ENCODE measurements at regions not wholly inside any gene's neighbourhood (a gene's known extent, or its start where the extent isn't known, plus 50 kb on each side); places are given as distances from the start of the nearest gene placed in this dataset.

DNA sequence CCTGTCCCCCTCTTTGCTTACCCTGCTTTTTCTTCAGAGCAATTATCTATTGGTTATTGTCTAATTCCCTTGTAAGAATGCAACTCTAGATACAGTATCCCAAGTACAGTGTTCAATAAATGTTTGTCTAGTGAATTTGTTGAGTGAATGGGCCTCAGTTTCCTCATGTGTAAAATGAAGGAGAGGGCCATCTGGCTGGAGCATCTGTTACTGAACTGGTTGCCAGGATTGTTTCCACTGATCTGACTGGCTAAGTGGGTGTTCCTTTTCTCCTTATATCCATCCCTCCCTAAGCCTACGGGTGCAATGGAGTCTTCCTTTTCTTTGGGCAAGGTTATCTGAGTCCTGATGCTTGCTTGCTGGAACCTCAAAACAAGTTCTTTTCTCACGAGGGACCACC lies 185.2 kb upstream of the RPS6KA3 start:
- H3K4me3 ChIP-seq = no peak overlapping the region
- H3K36me3 ChIP-seq (replicated peaks) = no peaks in the 10 kb centered on the region
- H3K9me3 ChIP-seq = no peaks in the 10 kb centered on the region
- no peak for DNase-seq (ENCODE audit: low spot score in 2 of 2)
- in situ Hi-C loops (cut with MboI; ENCODE audit: low sequenced_read_pairs) = no loop called here
- no peaks in the 10 kb centered on the region; the same call in 1 of the 2 replicates for H3K27me3 ChIP-seq (ENCODE audit: low read depth)
- H3K4me1 ChIP-seq = no peaks in the 10 kb centered on the region

DNA sequence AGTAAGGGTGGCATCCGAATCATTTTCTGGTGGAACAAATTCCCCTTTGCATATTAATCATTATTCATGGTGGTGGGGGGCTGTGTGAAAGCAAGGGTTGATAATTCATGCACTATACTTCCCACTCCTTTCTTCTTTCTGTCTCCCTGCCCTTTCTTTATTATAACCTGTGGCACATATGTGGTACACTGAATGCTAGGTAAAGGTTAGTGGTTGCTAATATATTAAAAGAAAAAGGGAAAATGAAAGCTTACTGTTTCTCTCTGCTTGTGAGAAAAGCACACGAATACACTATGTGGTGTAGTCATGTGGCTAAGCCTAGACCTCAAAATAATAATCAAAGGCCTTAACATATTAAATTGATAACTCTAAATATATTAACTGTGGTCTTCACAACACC lies 178.4 kb upstream of the RPS6KA3 start:
- Histone ChIP-seq H3K4me3 (no peak overlapping the region), H3K9me3 (no peaks in the 10 kb centered on the region), H3K27me3 (ENCODE audit: low read depth) (no peaks in the 10 kb centered on the region; the same call in 1 of the 2 replicates), H3K4me1 (no peaks in the 10 kb centered on the region), H3K36me3 (replicated peaks) (no peaks in the 10 kb centered on the region)
- DNase-seq (ENCODE audit: low spot score in 2 of 2) = no peak
- in situ Hi-C loops (cut with MboI; ENCODE audit: low sequenced_read_pairs) = loop anchor here (10.0 kb wide), 1 partner anchor 190 kb away; no protein-coding TSS in a partner anchor

DNA sequence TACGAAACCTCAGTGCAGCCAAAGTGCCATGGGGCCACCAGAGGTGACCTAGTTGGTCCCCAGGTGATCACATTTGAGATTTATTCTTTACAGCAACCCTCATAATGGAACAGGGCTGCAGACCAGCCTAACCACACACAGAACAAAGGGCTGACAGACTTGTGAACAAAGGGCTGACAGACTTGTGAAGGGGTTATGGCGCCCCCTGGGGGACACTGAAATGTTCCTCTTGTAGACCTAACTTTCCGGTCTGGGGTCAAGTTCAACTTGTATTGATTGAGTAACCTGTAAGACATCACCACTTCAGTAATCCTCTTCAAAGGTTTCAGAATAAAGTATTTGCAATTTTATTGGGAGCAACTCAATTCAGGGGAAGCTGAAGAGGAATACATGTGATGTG lies 175.9 kb upstream of the RPS6KA3 start:
- no peaks in the 10 kb centered on the region for H3K36me3 ChIP-seq (replicated peaks)
- H3K4me1 ChIP-seq = no peaks in the 10 kb centered on the region
- peak; percentile 73 to 93 for DNase-seq (ENCODE audit: low spot score in 2 of 2)
- H3K27me3 ChIP-seq (ENCODE audit: low read depth) = no peaks in the 10 kb centered on the region
- no peaks in the 10 kb centered on the region for H3K9me3 ChIP-seq
- no peak overlapping the region for H3K4me3 ChIP-seq
- in situ Hi-C loops (cut with MboI; ENCODE audit: low sequenced_read_pairs) = loop anchor here (10.0 kb wide), 1 partner anchor 188 kb away; no protein-coding TSS in a partner anchor

DNA sequence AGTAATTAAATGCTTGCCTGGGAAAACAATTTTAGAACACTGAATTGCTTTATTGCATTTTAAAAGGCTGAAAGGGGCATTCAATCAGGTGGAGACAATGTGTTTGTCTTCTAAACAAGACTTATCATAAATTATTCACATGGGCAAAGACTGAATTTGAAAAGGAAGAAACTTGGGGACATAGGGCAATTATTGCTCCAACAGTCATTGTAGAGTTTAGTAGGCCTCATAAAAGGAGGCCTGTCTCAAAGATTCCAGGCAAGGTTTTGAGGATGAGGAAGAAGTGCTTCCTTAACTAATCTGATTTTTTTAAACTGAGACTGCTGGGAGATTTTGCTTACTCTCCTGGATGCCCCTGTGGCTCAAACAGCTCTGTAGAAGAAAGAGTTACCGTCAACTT lies 174.4 kb upstream of the RPS6KA3 start:
- no peak overlapping the region for H3K4me3 ChIP-seq
- in situ Hi-C loops (cut with MboI; ENCODE audit: low sequenced_read_pairs) = loop anchor here (10.0 kb wide), 1 partner anchor 186 kb away; no protein-coding TSS in a partner anchor
- H3K36me3 ChIP-seq (replicated peaks) = no peaks in the 10 kb centered on the region
- no peaks in the 10 kb centered on the region for H3K9me3 ChIP-seq
- no peaks in the 10 kb centered on the region for H3K27me3 ChIP-seq (ENCODE audit: low read depth)
- H3K4me1 ChIP-seq = no peaks in the 10 kb centered on the region
- no peak for DNase-seq (ENCODE audit: low spot score in 2 of 2)

DNA sequence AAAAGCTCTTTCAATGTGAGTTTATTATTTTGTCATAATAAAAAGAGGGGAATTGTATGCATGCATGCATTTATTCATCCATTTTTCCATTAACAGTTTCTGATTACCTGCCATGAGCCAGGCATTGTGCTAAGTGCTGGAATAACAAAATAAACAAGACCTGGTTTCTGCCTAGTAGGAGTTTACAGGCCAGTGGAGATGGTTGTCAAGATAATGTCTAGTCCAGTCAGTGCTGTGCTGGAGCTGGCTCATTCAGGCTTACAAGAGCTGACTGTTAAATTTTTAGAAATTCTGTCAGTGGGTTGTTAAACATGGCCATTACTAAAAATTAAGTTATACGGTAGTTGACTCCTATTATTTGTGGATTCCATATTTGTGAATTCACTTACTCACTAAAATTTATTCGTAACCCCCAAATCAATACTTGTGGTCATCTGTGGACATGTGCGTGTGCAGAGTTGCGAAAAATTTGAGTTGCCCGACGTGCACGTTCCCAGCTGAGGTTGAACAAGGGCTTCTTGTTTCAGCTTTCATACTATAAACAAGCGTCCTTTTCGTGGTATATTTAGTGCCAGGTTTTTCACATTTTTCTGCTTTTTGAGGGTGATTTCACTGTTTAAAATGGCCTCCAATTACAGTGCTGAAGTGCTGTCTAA lies 172.3 kb upstream of the RPS6KA3 start:
- Histone ChIP-seq H3K9me3 (no peaks in the 10 kb centered on the region), H3K27me3 (ENCODE audit: low read depth) (no peaks in the 10 kb centered on the region), H3K4me3 (no peak overlapping the region), H3K36me3 (replicated peaks) (no peaks in the 10 kb centered on the region), H3K4me1 (no peaks in the 10 kb centered on the region)
- in situ Hi-C loops (cut with MboI; ENCODE audit: low sequenced_read_pairs) = no loop called here
- DNase-seq (ENCODE audit: low spot score in 2 of 2) = no peak

DNA sequence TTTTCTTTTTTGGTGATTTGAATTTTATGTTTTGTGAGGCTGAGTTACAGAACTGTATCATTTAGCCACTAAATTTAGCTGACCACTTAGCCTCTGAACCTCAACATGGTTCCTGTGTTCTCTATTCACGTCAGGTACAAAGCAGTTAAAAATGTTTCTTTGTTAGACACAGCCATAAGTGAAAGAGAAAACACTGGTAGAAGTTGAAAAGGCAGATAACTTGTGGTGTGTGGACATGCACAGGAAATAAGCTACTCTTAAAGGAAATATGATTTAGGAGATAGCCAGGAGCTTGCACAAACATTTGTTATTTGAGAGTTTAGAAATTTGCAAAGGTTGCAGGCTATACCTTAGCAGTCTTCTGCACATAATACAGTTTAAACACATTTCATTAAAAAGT lies 171.0 kb upstream of the RPS6KA3 start:
- Histone ChIP-seq H3K4me1 (no peaks in the 10 kb centered on the region), H3K27me3 (ENCODE audit: low read depth) (no peaks in the 10 kb centered on the region), H3K36me3 (replicated peaks) (no peaks in the 10 kb centered on the region), H3K4me3 (no peak overlapping the region), H3K9me3 (no peaks in the 10 kb centered on the region)
- no peak for DNase-seq (ENCODE audit: low spot score in 2 of 2)
- in situ Hi-C loops (cut with MboI; ENCODE audit: low sequenced_read_pairs) = no loop called here

DNA sequence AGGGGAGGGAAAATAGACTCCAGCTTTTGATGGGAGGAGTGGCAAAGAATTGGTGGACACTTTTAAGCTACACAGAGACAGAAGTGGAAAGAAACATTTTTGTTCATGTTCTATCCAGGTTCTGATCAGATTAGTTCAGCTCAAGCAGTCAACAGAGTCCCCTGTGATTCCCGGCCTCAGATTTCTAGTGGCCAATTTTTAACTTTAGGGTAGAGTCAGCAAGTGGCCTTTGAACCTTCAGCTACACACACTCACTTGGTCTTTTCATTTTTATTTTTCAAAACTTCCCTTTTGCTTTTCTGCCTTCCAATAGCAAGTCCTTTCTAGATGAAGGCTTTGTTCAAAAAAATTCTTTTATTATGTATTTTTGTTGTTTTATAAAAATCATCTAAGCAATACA lies 169.2 kb upstream of the RPS6KA3 start:
- Histone ChIP-seq H3K27me3 (ENCODE audit: low read depth) (no peaks in the 10 kb centered on the region), H3K4me1 (no peaks in the 10 kb centered on the region), H3K4me3 (no peak overlapping the region), H3K9me3 (no peaks in the 10 kb centered on the region), H3K36me3 (replicated peaks) (no peaks in the 10 kb centered on the region)
- no peak for DNase-seq (ENCODE audit: low spot score in 2 of 2)
- in situ Hi-C loops (cut with MboI; ENCODE audit: low sequenced_read_pairs) = no loop called here

DNA sequence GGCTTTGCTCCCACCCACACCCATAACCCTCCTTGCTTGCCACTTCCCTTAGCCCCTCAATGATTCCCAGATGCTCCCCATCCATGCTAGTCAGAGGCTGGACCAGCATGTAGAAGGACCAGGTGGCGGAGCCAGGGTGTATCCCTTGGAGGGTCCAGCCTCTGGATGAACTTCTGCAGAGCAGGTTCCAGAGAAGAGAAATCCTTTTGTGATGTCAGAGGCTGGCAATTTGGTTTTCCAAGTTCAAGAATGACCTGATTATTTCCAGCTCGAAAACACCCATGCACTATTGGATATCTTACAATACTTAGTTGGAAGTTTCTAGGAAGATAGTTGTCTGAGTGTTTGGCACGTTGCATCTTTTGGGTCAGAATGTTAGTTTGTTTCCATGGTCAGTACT lies 168.3 kb upstream of the RPS6KA3 start:
- H3K27me3 ChIP-seq (ENCODE audit: low read depth) = no peaks in the 10 kb centered on the region
- no peaks in the 10 kb centered on the region for H3K9me3 ChIP-seq
- in situ Hi-C loops (cut with MboI; ENCODE audit: low sequenced_read_pairs) = no loop called here
- no peaks in the 10 kb centered on the region for H3K36me3 ChIP-seq (replicated peaks)
- H3K4me3 ChIP-seq = no peak overlapping the region
- no peak for DNase-seq (ENCODE audit: low spot score in 2 of 2)
- no peaks in the 10 kb centered on the region for H3K4me1 ChIP-seq

DNA sequence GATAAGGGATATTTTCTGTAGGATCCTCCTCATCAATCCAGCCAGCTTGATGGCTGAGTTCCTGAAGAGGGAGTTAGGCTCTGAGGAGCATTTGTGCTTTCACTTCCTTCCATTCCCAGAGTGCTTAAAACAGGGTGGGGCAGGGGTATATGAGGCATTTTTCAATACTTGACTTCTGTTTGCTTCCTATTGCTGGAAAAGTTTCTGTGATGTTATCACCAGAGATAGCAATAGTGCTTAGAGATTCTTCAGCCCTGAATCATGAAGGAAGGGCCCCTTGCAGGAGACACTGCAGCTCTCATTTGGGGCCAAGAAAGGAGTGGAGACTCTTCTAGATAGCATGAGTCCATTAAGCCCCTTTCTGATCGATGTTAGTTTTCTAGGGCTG lies 166.7 kb upstream of the RPS6KA3 start:
- in situ Hi-C loops (cut with MboI; ENCODE audit: low sequenced_read_pairs) = no loop called here
- no peak overlapping the region for H3K4me3 ChIP-seq
- H3K4me1 ChIP-seq = no peaks in the 10 kb centered on the region
- H3K27me3 ChIP-seq (ENCODE audit: low read depth) = no peaks in the 10 kb centered on the region
- H3K36me3 ChIP-seq (replicated peaks) = no peaks in the 10 kb centered on the region
- no peak for DNase-seq (ENCODE audit: low spot score in 2 of 2)
- no peaks in the 10 kb centered on the region for H3K9me3 ChIP-seq

DNA sequence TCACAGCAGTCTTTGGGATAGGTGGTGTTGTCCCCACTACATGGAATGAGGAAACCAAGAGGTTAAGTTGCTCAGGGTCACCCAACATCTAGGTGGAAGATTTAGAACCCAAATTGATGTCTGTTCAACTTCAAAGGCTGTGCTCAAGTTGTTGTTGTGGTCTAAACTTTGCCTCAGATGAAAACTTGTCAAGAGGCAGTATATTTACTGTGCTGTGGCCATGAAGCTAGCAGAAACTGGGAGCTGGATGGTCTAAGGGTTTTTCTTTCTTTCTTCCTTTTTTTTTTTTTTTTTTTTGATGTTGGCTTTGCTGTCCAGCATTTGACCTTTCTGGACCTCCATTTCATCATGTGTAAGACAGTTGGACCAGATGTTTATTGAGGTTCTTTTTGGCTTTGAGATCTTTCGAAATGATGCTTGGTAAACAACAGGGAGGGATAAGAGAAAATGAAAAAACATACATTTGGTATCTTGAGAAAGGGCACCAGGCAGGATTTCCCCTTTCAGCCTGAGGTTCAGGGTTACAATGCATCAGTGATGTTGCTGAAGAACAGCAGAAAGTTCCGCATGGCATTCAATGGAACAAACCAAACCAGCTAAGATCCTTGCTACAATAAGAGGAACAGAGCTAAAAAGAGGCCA lies 166.2 kb upstream of the RPS6KA3 start:
- no peak for DNase-seq (ENCODE audit: low spot score in 2 of 2)
- no peak overlapping the region for H3K4me3 ChIP-seq
- no peaks in the 10 kb centered on the region for H3K9me3 ChIP-seq
- H3K27me3 ChIP-seq (ENCODE audit: low read depth) = no peaks in the 10 kb centered on the region
- H3K36me3 ChIP-seq (replicated peaks) = no peaks in the 10 kb centered on the region
- in situ Hi-C loops (cut with MboI; ENCODE audit: low sequenced_read_pairs) = no loop called here
- H3K4me1 ChIP-seq = no peaks in the 10 kb centered on the region

DNA sequence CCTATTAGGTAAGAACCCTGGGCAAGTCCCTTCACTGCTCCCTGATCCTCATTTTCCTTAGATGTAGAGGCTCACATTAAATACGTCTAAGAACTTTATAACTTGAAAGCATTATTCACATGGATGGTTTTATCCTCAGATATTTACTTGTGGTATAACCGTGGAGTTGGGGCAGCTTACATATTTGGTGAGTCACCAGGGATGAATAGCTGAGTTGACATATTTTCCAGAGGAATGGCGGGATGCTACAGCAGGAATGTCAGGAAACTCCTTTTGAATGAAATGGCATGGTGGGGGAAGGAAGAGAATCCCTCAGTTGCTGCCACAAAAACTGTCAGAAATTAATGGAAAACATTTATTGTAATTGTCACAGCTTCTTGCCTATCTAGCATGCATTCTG lies 165.3 kb upstream of the RPS6KA3 start:
- no peak for DNase-seq (ENCODE audit: low spot score in 2 of 2)
- Histone ChIP-seq H3K36me3 (replicated peaks) (no peaks in the 10 kb centered on the region), H3K27me3 (ENCODE audit: low read depth) (no peaks in the 10 kb centered on the region), H3K4me3 (no peak overlapping the region), H3K9me3 (no peaks in the 10 kb centered on the region), H3K4me1 (no peaks in the 10 kb centered on the region)
- in situ Hi-C loops (cut with MboI; ENCODE audit: low sequenced_read_pairs) = no loop called here

DNA sequence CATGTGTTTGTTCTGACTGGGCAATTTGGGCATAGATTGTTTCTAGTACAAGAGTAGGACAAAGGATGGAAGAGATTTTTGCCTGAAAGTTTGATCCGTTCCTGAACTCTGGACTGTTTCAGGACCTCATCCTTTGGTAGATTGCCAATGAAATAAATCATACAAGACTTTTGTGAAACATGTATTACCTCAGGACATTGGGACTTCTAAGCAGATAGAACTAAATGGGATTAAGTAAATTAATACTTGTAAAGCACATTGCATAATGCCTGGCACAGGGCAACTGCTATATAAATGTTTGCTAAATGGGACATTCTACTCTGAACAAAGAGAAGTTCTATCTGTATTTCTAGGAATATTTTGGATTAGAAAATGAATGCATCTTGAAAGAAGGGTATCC lies 164.8 kb upstream of the RPS6KA3 start:
- in situ Hi-C loops (cut with MboI; ENCODE audit: low sequenced_read_pairs) = no loop called here

DNA sequence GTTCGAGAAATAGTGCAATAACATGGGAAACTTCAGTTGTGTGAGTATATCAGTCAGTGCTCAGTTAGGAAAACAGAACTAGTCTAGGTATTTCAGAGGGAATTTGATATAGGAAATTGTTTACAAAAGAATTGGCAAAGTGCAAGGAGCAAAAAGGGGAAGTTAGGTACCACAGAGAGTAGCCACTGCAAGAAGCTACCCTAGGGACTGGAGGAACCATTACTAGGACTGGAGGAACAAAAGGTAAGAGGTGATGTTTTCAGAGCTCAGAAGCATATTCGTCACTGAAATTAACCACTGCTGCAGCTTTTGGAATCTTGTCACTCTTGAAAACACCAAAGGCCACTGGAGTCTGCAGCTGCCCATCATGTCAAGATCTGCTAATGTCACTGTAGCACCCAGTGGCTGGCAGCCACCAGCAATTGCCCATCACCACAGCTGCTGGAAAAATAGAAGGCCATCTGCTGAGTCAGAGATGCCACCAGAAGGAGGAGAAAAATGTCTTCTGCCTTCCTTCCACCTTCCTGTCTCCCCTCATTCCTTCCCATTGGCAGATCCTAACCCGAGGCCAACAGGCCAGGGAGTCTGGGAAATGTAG lies 160.6 kb upstream of the RPS6KA3 start:
- H3K4me1 ChIP-seq = no peaks in the 10 kb centered on the region
- no peak for DNase-seq (ENCODE audit: low spot score in 2 of 2)
- H3K27me3 ChIP-seq (ENCODE audit: low read depth) = no peaks in the 10 kb centered on the region
- H3K9me3 ChIP-seq = no peaks in the 10 kb centered on the region
- H3K36me3 ChIP-seq (replicated peaks) = no peaks in the 10 kb centered on the region
- H3K4me3 ChIP-seq = no peak overlapping the region
- in situ Hi-C loops (cut with MboI; ENCODE audit: low sequenced_read_pairs) = no loop called here

More for the DNA sequence above, 164.8 kb upstream of the RPS6KA3 start:
- no peaks in the 10 kb centered on the region for H3K9me3 ChIP-seq
- no peak overlapping the region for H3K4me3 ChIP-seq
- no peaks in the 10 kb centered on the region for H3K4me1 ChIP-seq
- peak in 1 of 2 experiments; percentile 3 for DNase-seq (ENCODE audit: low spot score in 2 of 2)
- H3K27me3 ChIP-seq (ENCODE audit: low read depth) = no peaks in the 10 kb centered on the region
- no peaks in the 10 kb centered on the region for H3K36me3 ChIP-seq (replicated peaks)

DNA sequence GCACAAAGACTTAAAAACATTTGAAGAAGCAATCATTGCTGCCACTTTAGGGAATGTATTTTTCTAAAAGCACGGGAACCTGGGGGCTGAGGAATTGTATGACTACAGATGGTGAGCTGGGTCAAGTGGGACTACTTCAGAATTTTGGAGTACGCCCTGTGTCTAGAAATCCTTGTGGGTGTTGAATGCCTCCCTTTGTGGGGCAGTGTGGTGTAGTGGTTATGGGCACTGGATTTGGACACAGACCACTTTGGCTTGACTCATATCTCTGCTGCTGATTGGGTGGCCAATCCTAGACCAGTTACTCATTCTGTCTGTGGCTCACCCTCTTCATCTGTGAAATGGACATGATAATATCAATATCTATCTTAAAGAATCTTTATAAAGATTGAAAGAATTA lies 155.0 kb upstream of the RPS6KA3 start:
- Histone ChIP-seq H3K4me3 (no peak overlapping the region), H3K36me3 (replicated peaks) (no peaks in the 10 kb centered on the region), H3K9me3 (no peaks in the 10 kb centered on the region), H3K27me3 (ENCODE audit: low read depth) (no peaks in the 10 kb centered on the region), H3K4me1 (no peaks in the 10 kb centered on the region)
- no peak for DNase-seq (ENCODE audit: low spot score in 2 of 2)
- in situ Hi-C loops (cut with MboI; ENCODE audit: low sequenced_read_pairs) = no loop called here

Measured in HAP-1 (cell line).